ENCODE measurements at regions not wholly inside any gene's neighbourhood (a gene's known extent, or its start where the extent isn't known, plus 50 kb on each side); places are given as distances from the start of the nearest gene placed in this dataset.

GRCh38 chr14:101108579-101109346 is 205.2 kb upstream of the RTL1 start:
- TF ChIP-seq CTCF (IDR thresholded peaks at IDR 0.05) (no peak), REST (IDR thresholded peaks at IDR 0.05; ENCODE audit: insufficient read depth in 1 of 2, low read depth in 2 of 2, low read length in 1 of 2) (no peak), POLR2AphosphoS5 (IDR thresholded peaks at IDR 0.05; ENCODE audit: low read depth, low read length) (no peak)

Data from Panc1 (cell line).